ENCODE measurements at regions not wholly inside any gene's neighbourhood (a gene's known extent, or its start where the extent isn't known, plus 50 kb on each side); places are given as distances from the start of the nearest gene placed in this dataset.

- no peak overlapping the region for H3K23ac ChIP-seq (ENCODE audit: low read depth, low read length)
- H3K4me1 ChIP-seq (ENCODE audit: control insufficient read depth, insufficient read depth, low read length), result peaks cover 10% of the 10 kb centered on the region
- H3K4ac ChIP-seq (ENCODE audit: low read depth, low read length), result no peak overlapping the region
- peak overlapping the region; percentile 99 for H2BK120ac ChIP-seq (ENCODE audit: low read depth, low read length)
- peak overlapping the region; percentile 61 for H3K14ac ChIP-seq (replicated peaks; ENCODE audit: low read depth, low read length)
- H3K18ac ChIP-seq (ENCODE audit: low read depth, low read length), result peak overlapping the region; percentile 12; the same call in 1 of the 2 replicates
- peak overlapping the region; percentile 48; the same call in 1 of the 2 replicates for H2BK20ac ChIP-seq (ENCODE audit: low read depth, low read length)
- H3K9ac ChIP-seq (ENCODE audit: low read depth, low read length), result no peak overlapping the region
- no peaks in the 10 kb centered on the region for H3K79me1 ChIP-seq (ENCODE audit: low read depth in 1 of 2, low read length in 2 of 2)
- H3K4me3 ChIP-seq (ENCODE audit: insufficient read depth, low read depth, low read length), result no peak overlapping the region
- no peaks in the 10 kb centered on the region for H3K36me3 ChIP-seq (ENCODE audit: control insufficient read depth, insufficient read depth, low read length)
- DNase-seq, result no peak
- peak overlapping the region; percentile 2 for H2BK5ac ChIP-seq (ENCODE audit: low read depth, low read length, poor library complexity, severe bottlenecking)
- ChIA-PET CTCF (no interaction called here), POLR2A (ENCODE audit: unreplicated experiment) (no interaction called here)
- in situ Hi-C loops (cut with MboI; ENCODE audit: low sequenced_read_pairs) (no loop called here), intact Hi-C loops (cut with micrococcal nuclease) (no loop called here), dilution Hi-C loops (cut with HindIII; ENCODE audit: low sequenced_read_pairs, unreplicated experiment) (no loop called here)
- H2AFZ ChIP-seq (replicated peaks; ENCODE audit: low read length, poor library complexity), result no peak overlapping the region
- H4K91ac ChIP-seq (ENCODE audit: insufficient read depth, low read depth, low read length), result no peak overlapping the region
- peak overlapping the region; percentile 44 to 94; a peak in 3 of 4 replicates for H4K8ac ChIP-seq (ENCODE audit: low read depth in 2 of 2, low read length in 2 of 2)
- no peak for TF ChIP-seq CHD1 (IDR thresholded peaks at IDR 0.05; ENCODE audit: low read depth, low read length)
- no peak for TF ChIP-seq RAD21 (IDR thresholded peaks at IDR 0.05; ENCODE audit: low read length)
- H3K56ac ChIP-seq (ENCODE audit: extremely low read depth, insufficient read depth, low read length), result no peak overlapping the region; the same call in 1 of the 2 replicates
- H2AK9ac ChIP-seq (replicated peaks; ENCODE audit: low read depth, low read length, poor library complexity), result no peak overlapping the region
- ATAC-seq (ENCODE audit: low read depth), result no peak
- H3K9me3 ChIP-seq (ENCODE audit: control insufficient read depth, insufficient read depth, low read length), result no peaks in the 10 kb centered on the region
- H3K27me3 ChIP-seq (ENCODE audit: control insufficient read depth, insufficient read depth, low read length), result no peaks in the 10 kb centered on the region
- peak overlapping the region; percentile 96; the same call in 1 of the 3 replicates for H2BK15ac ChIP-seq (ENCODE audit: low read depth, low read length)
- H2AK5ac ChIP-seq (ENCODE audit: low read depth, low read length), result peak overlapping the region; percentile 70
- no peak overlapping the region for H3K4me2 ChIP-seq (ENCODE audit: low read depth, low read length)
- H3K27ac ChIP-seq (ENCODE audit: insufficient read depth, low read length), result no peak overlapping the region
- peaks cover 7% of the 10 kb centered on the region; the same call in 1 of the 2 replicates for H3K9me1 ChIP-seq (ENCODE audit: insufficient read depth, low read length)
- H4K20me1 ChIP-seq (ENCODE audit: insufficient read depth, low read length), result no peaks in the 10 kb centered on the region
- no CpG with 5 or more reads among the region's 1 CpG for WGBS, 2 experiments (ENCODE audit: extremely low coverage in 2 of 2, insufficient read length in 1 of 2)
- BruUV-seq (replicated peaks), result no TSS peak
- no peak overlapping the region for H4K5ac ChIP-seq (ENCODE audit: low read depth, low read length)
These were observed 209.8 kb upstream of the FOXA2 start for GRCh38 chr20:22794200-22794599.
